WTC11 (cell line): ENCODE measurements at regions not wholly inside any gene's neighbourhood (a gene's known extent, or its start where the extent isn't known, plus 50 kb on each side); places are given as distances from the start of the nearest gene placed in this dataset.

ENCODE experiments used
- CTCF ChIP-seq: fragments of 200-600 bp; IDR thresholded peaks from 2 replicates; pipeline ENCODE4 v1.8.0; 2022; ENCODE audit warnings: antibody characterized with exemption
- MAX ChIP-seq: sonication (generic); formaldehyde crosslinking; IDR thresholded peaks from 2 replicates; pipeline ENCODE4 v1.8.0; 2022; ENCODE audit warnings: mild to moderate bottlenecking, missing genetic modification reagents
- SMAD3 ChIP-seq: sonication (generic); formaldehyde crosslinking; IDR thresholded peaks from 2 replicates; pipeline ENCODE4 v1.8.0; 2022; ENCODE audit warnings: missing genetic modification reagents, mild to moderate bottlenecking, borderline replicate concordance
- ZNF219 ChIP-seq: sonication (generic); formaldehyde crosslinking; IDR thresholded peaks from 2 replicates; pipeline ENCODE4 v1.8.0; 2023; ENCODE audit warnings: missing genetic modification reagents, mild to moderate bottlenecking, borderline replicate concordance

GRCh38 chr5:179451828-179452196 is 98.5 kb upstream of the RUFY1 start:
- TF ChIP-seq CTCF (no peak), SMAD3 (CRISPR knock-in tag) (no peak), ZNF219 (no peak), MAX (CRISPR knock-in tag) (no peak)
